GM18861 (cell line): ENCODE measurements at regions not wholly inside any gene's neighbourhood (a gene's known extent, or its start where the extent isn't known, plus 50 kb on each side); places are given as distances from the start of the nearest gene placed in this dataset.
"Not testable (repeated sequence)": the region's sequence is repeated elsewhere in the genome, so short reads cannot be mapped to it uniquely, and the experiment has no call there.

Source experiments
- ATAC-seq: cut with Tn5 transposase; IDR thresholded peaks from one replicate; pipeline ENCODE4 v1.9.1; 2021; ENCODE audit not compliant: unreplicated experiment

GRCh38 chr11:98720951-98721350 lies 299.8 kb upstream of the CNTN5 start:
- ATAC-seq, result no peak

DNA sequence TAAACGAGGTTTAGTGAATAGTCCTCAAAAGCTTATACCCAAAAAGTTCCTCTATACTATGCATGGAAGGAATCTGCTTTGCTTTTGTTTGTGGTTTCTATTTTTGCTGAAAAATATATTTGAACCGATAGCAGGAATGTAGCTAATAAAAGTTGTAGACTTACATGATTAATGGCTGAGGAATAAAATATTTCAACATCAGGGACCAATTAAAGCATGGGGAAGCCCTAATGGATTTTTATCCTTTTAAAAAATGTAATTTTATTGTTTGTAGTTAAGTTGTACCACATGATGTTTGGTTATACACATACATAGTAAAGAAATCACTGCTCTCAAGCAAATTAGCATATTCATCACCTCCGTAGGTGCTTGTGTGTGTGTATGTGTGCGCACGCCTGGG lies 295.3 kb upstream of the CNTN5 start:
- ATAC-seq, result no peak

- no peak for ATAC-seq
These were observed 292.3 kb upstream of the CNTN5 start for GRCh38 chr11:98728421-98728820.

GRCh38 chr11:98729118-98729517 lies 291.6 kb upstream of the CNTN5 start:
- ATAC-seq, result no peak

GRCh38 chr11:98732947-98733346 lies 287.8 kb upstream of the CNTN5 start:
- no peak for ATAC-seq

- not testable (repeated sequence) for ATAC-seq
These were observed 287.4 kb upstream of the CNTN5 start for GRCh38 chr11:98733378-98733777.

DNA sequence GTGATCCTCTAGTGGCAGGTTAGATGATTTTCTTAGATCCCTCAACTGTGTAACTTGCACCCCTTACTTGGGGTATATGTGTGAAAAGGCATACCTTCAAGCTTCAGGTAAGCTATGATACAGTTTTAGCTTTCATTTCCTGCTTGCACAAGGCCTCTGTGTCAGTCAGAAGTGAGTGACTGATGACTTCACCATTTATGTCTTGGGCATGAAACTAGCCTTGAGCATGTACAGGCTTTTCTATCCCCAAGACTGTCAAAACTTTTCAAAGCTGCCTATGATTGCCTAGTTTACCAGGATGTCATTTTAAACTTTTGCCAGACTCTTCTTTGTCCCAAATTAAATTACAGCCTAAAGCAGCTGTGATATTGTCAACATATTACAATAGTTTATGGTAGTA lies 286.1 kb upstream of the CNTN5 start:
- ATAC-seq, result no peak

DNA sequence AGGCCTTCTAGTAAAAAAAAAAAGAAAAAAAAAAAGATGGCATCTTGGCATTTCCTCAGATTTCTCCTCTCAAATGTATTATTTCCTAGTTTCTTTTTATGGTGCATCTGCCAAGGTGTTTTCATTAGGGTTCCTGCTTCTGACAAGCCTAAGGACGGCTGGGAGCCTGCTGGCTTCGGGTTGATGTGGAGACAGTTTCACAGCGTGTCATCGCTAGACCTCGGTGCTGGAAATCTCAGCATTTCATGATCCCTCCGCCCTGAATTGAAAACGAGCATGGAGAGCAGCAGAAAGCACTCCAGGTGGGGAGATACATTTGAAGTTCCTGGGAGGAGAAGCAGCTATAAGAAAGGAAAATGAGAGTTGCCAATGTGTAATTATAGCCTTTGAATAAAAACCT lies 283.9 kb upstream of the CNTN5 start:
- no peak for ATAC-seq

GRCh38 chr11:98740321-98740720 lies 280.4 kb upstream of the CNTN5 start:
- no peak for ATAC-seq

DNA sequence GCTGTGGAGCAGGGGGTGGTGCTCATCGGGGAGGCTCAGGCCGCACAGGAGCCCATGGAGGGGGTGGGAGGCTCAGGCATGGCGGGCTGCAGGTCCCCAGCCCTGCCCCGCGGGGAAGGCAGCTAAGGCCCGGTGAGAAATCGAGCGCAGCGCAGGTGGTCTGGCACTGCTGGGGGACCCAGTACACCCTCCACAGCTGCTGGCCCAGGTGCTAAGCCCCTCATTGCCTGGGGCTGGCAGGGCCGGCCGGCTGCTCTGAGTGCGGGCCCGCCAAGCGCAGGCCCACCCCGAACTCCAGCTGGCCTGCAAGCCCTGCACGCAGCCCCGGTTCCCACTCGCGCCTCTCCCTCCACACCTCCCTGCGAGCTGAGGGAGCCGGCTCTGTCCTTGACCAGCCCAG lies 257.3 kb upstream of the CNTN5 start:
- ATAC-seq, result not testable (repeated sequence)

DNA sequence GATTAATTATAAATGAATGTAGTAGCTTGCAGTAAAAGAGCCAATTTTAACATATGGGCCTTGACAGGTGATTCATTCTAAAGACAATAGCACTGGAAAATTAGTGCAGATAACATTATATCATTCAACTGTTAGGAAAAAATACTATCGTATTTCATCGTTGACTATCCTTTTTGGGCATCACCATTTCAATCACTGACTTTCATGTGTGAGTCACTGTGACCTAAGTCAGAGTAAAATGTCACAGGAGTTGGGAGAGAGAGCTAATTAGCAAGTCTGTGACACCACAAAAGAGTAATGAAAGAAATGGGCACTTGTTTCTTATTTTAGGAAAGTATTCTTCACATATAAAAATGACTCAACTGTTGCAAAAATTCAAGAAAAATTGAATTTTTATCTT lies 253.8 kb upstream of the CNTN5 start:
- no peak for ATAC-seq

DNA sequence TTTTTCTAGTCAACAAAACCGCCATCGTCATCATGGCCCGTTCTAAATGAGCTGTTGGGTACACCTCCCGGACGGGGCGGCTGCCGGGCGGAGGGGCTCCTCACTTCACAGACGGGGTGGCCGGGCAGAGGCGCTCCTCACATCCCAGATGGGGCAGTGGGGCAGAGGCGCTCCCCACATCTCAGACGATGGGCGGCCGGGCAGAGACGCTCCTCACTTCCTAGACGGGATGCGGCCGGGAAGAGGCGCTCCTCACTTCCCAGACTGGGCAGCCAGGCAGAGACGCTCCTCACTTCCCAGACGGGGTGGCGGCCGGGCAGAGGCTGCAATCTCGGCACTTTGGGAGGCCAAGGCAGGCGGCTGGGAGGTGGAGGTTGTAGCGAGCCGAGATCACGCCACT lies 250.7 kb upstream of the CNTN5 start:
- ATAC-seq, result not testable (repeated sequence)

GRCh38 chr11:98771791-98772190 lies 249.0 kb upstream of the CNTN5 start:
- no peak for ATAC-seq

DNA sequence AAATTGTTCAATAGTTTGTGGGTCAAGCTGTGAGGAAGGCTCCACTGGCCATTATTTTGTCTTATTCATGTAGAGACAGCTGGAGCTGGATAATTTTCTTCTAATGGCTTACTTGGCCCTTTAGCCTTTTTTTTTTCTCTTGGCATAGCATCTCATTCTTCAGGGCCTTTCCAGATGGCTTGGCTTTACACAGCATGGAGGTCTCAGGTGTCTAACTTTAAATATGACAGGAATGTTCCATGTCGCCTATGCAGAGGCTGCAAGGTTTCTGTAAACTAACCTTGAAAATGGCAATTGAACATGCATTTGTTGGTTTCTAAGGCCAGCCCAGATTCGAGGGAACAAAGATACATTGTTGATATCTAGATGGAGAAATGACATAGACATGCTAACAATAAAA lies 247.9 kb upstream of the CNTN5 start:
- no peak for ATAC-seq

DNA sequence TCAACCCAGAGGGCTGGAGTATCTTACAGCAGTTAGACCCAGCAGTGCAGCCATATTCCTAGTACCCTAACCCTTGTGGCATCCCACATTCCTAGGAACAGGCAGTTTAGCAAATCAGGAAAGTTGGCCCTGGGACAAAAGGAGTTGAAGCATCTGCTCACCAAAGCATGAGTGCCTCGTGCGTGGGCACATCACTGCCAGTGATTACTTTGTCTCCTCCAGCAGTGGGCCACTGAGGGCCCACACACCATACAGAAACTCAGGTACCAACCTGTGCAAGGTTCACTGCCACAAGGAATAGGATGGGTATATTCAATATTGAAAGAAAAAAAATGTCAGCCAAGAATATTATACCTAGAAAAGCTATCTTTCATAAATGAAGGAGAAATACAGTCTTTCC lies 227.5 kb upstream of the CNTN5 start:
- ATAC-seq, result no peak

DNA sequence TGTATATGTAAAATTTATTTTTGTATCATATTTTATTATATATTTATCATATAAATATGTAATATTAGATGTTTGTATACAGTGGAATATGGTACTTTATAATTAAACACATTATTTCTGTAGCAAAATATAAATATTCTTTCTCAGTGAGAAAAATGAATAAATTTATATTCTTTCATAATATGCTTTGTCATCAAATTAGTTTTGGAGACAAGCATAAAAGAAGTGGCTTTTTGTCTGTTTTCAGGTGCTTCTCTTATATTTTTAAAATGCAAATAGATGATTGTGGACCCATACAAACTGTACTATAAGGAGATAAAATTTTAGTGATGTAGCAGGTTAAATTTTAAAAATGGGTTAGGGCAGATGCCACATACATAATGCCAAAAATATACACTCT lies 222.4 kb upstream of the CNTN5 start:
- ATAC-seq, result no peak

GRCh38 chr11:98800696-98801095 lies 220.1 kb upstream of the CNTN5 start:
- ATAC-seq, result no peak

DNA sequence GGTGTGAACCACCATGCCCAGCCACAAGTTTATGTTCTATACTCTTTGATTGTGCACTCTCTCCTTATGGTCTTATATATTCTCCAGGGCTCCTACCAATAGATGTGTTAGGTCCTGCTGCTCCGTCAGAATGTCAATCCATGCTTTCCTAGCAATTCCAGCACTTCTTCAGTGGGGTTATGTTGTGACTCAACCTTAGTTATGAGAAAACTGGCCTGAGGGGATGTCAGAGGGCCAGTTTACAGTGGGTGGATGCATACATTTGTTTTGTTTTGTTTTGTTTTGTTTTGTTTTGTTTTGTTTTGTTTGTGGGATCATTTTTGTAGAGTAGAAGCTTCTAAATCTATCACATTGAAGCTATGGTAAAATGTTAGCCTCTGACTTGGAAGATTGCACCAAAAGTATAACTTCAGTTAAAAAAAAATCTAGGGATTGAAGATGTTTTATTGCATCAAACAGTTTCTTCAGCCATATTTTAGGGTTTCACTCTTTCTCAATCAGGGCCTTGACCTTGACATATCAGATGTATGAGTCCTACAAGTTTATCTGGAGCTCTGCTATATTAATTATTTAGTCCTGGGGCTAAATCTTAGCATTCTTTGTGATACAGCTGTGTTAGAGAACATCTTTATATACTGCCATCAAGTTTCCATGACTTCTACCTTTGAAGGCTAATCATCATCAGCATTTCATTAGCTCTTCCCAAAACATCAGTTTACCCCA lies 191.6 kb upstream of the CNTN5 start:
- ATAC-seq, result no peak

GRCh38 chr11:98829971-98830370 lies 190.8 kb upstream of the CNTN5 start:
- ATAC-seq, result no peak

DNA sequence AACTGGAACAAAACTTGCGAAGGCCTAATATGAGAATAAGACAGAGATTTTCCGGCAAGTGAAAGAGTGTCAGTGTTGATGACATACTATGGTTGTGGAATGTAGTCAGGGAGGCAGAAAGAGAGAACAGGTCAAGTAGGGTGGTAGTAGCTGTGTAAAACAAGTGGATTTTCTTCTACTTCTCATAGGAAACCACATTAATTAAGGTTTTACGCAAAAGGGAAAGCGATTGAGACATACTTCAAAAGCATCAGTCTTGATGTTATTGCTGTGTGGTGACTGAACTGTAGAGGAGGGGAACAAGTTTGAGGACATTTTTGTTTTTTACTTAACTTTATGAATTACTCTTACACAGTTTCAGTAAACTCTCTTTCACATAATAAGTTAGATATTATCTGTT lies 186.0 kb upstream of the CNTN5 start:
- ATAC-seq, result no peak

DNA sequence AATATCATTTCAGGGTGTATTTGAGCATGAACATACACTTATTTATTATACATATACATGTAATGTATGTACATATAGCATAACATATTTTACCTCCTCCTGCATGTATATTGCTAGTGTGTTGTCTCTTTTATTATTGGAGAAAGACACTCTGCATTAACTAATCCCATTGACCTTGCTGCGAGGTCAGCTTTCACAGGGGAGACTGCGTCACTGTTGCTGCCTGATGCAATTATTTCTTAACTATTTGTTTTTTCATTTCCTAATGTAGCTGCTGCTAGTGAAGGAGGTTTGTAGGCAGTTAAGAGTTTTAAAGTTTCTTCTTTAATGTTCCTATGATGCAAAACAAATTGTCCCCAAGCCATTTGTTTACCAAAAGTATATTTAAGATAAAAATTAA lies 185.4 kb upstream of the CNTN5 start:
- no peak for ATAC-seq

DNA sequence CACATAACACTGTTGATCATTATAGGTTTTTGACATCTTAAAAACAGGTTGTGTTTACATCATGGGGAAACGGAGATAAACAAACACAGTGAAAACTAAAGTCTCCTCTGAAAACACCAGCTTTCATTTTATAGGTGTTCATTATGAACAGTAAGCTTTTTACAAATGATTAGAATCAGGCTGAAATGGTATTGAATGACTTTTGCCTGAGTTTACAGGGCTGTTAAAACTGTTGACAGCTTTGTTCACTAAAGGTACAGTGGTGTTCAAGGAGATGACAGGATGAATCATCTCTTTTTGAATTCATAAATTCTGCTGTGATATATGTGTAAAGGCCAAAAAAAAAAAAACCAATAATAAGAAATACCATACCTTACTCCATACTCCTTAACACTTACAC lies 184.6 kb upstream of the CNTN5 start:
- ATAC-seq, result no peak

DNA sequence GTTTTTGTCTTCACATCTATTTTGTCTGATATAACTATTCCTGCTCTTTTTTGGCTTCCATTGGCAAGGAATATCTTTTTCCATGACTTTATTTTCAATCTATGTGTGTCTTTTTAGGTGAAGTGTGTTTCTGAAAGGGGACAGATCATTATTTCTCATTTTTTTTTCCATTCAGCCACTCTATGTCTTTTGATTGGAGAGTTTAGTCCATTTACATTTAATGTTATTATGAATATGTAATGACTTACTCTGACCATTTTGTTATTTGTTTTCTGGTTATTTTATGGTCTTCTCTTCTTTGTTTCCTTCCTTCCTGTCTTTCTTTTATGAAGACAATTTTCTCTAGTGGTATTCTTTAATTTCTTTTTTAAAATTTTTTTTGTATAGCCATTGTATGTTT lies 178.6 kb upstream of the CNTN5 start:
- ATAC-seq, result no peak
